ENCODE measurements at regions not wholly inside any gene's neighbourhood (a gene's known extent, or its start where the extent isn't known, plus 50 kb on each side); places are given as distances from the start of the nearest gene placed in this dataset.

DNA sequence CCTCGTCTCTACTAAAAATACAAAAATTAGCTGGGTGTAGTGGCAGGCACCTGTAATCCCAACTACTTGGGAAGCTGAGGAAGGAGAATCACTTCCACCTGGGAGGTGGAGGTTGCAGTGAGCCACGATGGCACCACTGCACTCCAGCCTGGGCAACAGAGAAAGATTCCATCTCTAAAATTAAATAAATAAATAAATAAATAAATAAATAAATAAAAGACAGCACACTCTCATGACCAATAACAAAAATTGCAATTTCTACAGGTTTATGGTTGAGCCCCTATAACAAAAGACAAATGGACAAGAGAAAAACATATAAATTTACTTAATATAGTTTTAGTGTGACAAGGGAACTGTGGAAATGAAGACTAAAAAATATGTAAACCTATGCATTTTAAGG, 384.1 kb downstream of the CDH19 start:
- Mint-ChIP-seq H3K4me3 (no peak overlapping the region), H3K9me3 (peaks cover 4 to 14% (median 9%) of the 10 kb centered on the region in 7 donors), H3K4me1 (no peaks in the 10 kb centered on the region), H3K27ac (no peak overlapping the region), H3K27me3 (no peaks in the 10 kb centered on the region), H3K36me3 (no peaks in the 10 kb centered on the region)
- Histone ChIP-seq H3K9me3 (ENCODE audit: control insufficient read depth in 2 of 2, low read length in 2 of 2) (peaks cover 0 to 6% of the 10 kb centered on the region in 2 experiments), H3K27ac (ENCODE audit: insufficient read depth, low read length, poor library complexity, severe bottlenecking) (no peak overlapping the region), H3K4me1 (ENCODE audit: control insufficient read depth, insufficient read depth, low read length, poor library complexity, severe bottlenecking) (no peaks in the 10 kb centered on the region), H3K36me3 (ENCODE audit: control insufficient read depth, insufficient read depth, low read length) (no peaks in the 10 kb centered on the region), H3K27me3 (ENCODE audit: control insufficient read depth, insufficient read depth, low read length) (no peaks in the 10 kb centered on the region), H3K4me3 (ENCODE audit: low read depth, low read length) (no peak overlapping the region)
- no peak for DNase-seq
- no peak for ATAC-seq (ENCODE audit: low read depth in 2 of 2)

DNA sequence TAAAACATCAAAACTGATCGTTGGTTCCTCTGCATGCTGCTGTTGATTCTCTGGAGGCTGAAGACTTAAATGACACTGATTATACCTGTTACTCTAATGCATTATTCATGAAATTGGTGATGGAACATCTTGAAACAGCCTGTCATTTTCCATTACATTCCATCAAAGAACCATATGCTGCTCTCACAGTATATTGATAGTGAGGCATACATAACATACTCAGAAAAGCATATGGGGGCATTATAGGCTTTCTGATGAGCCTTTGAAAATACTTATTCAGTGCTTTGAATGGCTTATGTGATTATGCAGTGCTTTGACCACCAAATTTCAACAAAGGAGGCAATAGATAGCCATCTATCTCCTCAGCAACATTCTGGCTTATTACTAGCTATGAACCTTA, 392.1 kb downstream of the CDH19 start:
- DNase-seq (no peak), ATAC-seq (ENCODE audit: low read depth in 2 of 2) (no peak)
- Histone ChIP-seq H3K9me3 (ENCODE audit: control insufficient read depth in 2 of 2, low read length in 2 of 2) (no peaks in the 10 kb centered on the region), H3K36me3 (ENCODE audit: control insufficient read depth, insufficient read depth, low read length) (no peaks in the 10 kb centered on the region), H3K4me3 (ENCODE audit: low read depth, low read length) (no peak overlapping the region), H3K27ac (ENCODE audit: insufficient read depth, low read length, poor library complexity, severe bottlenecking) (no peak overlapping the region), H3K27me3 (ENCODE audit: control insufficient read depth, insufficient read depth, low read length) (no peaks in the 10 kb centered on the region), H3K4me1 (ENCODE audit: control insufficient read depth, insufficient read depth, low read length, poor library complexity, severe bottlenecking) (no peaks in the 10 kb centered on the region)
- Mint-ChIP-seq H3K9me3 (peaks cover 2 to 10% (median 4%) of the 10 kb centered on the region in 7 donors), H3K27ac (no peak overlapping the region), H3K4me3 (no peak overlapping the region), H3K27me3 (no peaks in the 10 kb centered on the region), H3K36me3 (no peaks in the 10 kb centered on the region), H3K4me1 (no peaks in the 10 kb centered on the region)

- H3K27ac Mint-ChIP-seq: no peak overlapping the region
- H3K9me3 Mint-ChIP-seq: peaks cover 2 to 10% (median 4%) of the 10 kb centered on the region in 7 donors
- no peaks in the 10 kb centered on the region for H3K27me3 Mint-ChIP-seq
- H3K4me1 ChIP-seq (ENCODE audit: control insufficient read depth, insufficient read depth, low read length, poor library complexity, severe bottlenecking): no peaks in the 10 kb centered on the region
- no peaks in the 10 kb centered on the region for H3K36me3 ChIP-seq (ENCODE audit: control insufficient read depth, insufficient read depth, low read length)
- no peak overlapping the region for H3K27ac ChIP-seq (ENCODE audit: insufficient read depth, low read length, poor library complexity, severe bottlenecking)
- no peak overlapping the region for H3K4me3 Mint-ChIP-seq
- no peaks in the 10 kb centered on the region for H3K9me3 ChIP-seq (ENCODE audit: control insufficient read depth in 2 of 2, low read length in 2 of 2)
- DNase-seq: no peak
- H3K27me3 ChIP-seq (ENCODE audit: control insufficient read depth, insufficient read depth, low read length): no peaks in the 10 kb centered on the region
- no peak overlapping the region for H3K4me3 ChIP-seq (ENCODE audit: low read depth, low read length)
- no peaks in the 10 kb centered on the region for H3K36me3 Mint-ChIP-seq
- no peaks in the 10 kb centered on the region for H3K4me1 Mint-ChIP-seq
- ATAC-seq (ENCODE audit: low read depth in 2 of 2): no peak
These were observed 393.0 kb downstream of the CDH19 start for GRCh38 chr18:66210875-66211274.

GRCh38 chr18:66209656-66210055, 394.2 kb downstream of the CDH19 start:
- no peaks in the 10 kb centered on the region for H3K27me3 Mint-ChIP-seq
- no peak overlapping the region for H3K4me3 ChIP-seq (ENCODE audit: low read depth, low read length)
- H3K4me1 Mint-ChIP-seq: no peaks in the 10 kb centered on the region
- H3K27ac ChIP-seq (ENCODE audit: insufficient read depth, low read length, poor library complexity, severe bottlenecking): no peak overlapping the region
- no peak overlapping the region for H3K4me3 Mint-ChIP-seq
- no peaks in the 10 kb centered on the region for H3K9me3 ChIP-seq (ENCODE audit: control insufficient read depth in 2 of 2, low read length in 2 of 2)
- H3K27me3 ChIP-seq (ENCODE audit: control insufficient read depth, insufficient read depth, low read length): no peaks in the 10 kb centered on the region
- H3K27ac Mint-ChIP-seq: no peak overlapping the region
- H3K4me1 ChIP-seq (ENCODE audit: control insufficient read depth, insufficient read depth, low read length, poor library complexity, severe bottlenecking): no peaks in the 10 kb centered on the region
- no peak for ATAC-seq (ENCODE audit: low read depth in 2 of 2)
- no peak for DNase-seq
- H3K9me3 Mint-ChIP-seq: peaks cover 0 to 10% (median 3%) of the 10 kb centered on the region in 7 donors
- H3K36me3 Mint-ChIP-seq: no peaks in the 10 kb centered on the region
- H3K36me3 ChIP-seq (ENCODE audit: control insufficient read depth, insufficient read depth, low read length): no peaks in the 10 kb centered on the region

- no peak overlapping the region for H3K4me3 ChIP-seq (ENCODE audit: low read depth, low read length)
- Mint-ChIP-seq H3K9me3 (peaks cover 0 to 17% (median 4%) of the 10 kb centered on the region in 7 donors), H3K27me3 (no peaks in the 10 kb centered on the region), H3K4me1 (no peaks in the 10 kb centered on the region), H3K36me3 (no peaks in the 10 kb centered on the region), H3K27ac (no peak overlapping the region), H3K4me3 (no peak overlapping the region)
- DNase-seq (no peak), ATAC-seq (ENCODE audit: low read depth in 2 of 2) (no peak)
- no peaks in the 10 kb centered on the region for H3K4me1 ChIP-seq (ENCODE audit: control insufficient read depth, insufficient read depth, low read length, poor library complexity, severe bottlenecking)
- H3K36me3 ChIP-seq (ENCODE audit: control insufficient read depth, insufficient read depth, low read length): no peaks in the 10 kb centered on the region
- peaks cover 0 to 5% of the 10 kb centered on the region in 2 experiments for H3K9me3 ChIP-seq (ENCODE audit: control insufficient read depth in 2 of 2, low read length in 2 of 2)
- no peak overlapping the region for H3K27ac ChIP-seq (ENCODE audit: insufficient read depth, low read length, poor library complexity, severe bottlenecking)
- H3K27me3 ChIP-seq (ENCODE audit: control insufficient read depth, insufficient read depth, low read length): no peaks in the 10 kb centered on the region
These were observed 407.1 kb downstream of the CDH19 start for GRCh38 chr18:66196805-66197204.

DNA sequence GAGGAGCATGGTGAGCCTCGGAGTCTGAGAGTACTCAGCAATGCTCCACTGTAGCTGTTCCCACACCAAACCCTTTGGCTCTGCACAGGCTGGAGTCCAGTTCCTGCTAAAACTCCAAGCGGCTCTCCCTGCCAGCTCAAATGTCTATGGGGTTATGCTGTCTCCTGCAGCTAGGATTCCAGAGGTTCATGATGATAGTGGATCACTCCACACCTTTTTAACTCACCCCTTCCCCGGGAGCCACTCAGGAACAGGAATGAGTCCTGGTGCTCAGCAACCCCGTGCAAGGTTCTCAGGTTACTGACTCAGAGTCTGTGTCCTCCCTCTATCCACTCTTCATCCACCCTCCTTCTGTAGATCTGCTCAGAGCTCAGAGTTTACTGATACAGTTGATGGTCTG, 410.0 kb downstream of the CDH19 start:
- Mint-ChIP-seq H3K4me1 (no peaks in the 10 kb centered on the region), H3K36me3 (no peaks in the 10 kb centered on the region), H3K27ac (no peak overlapping the region), H3K9me3 (peaks cover 0 to 21% (median 2%) of the 10 kb centered on the region in 7 donors), H3K27me3 (no peaks in the 10 kb centered on the region), H3K4me3 (no peak overlapping the region)
- Histone ChIP-seq H3K9me3 (ENCODE audit: control insufficient read depth in 2 of 2, low read length in 2 of 2) (peaks cover 0 to 5% of the 10 kb centered on the region in 2 experiments), H3K27me3 (ENCODE audit: control insufficient read depth, insufficient read depth, low read length) (no peaks in the 10 kb centered on the region), H3K4me1 (ENCODE audit: control insufficient read depth, insufficient read depth, low read length, poor library complexity, severe bottlenecking) (no peaks in the 10 kb centered on the region), H3K4me3 (ENCODE audit: low read depth, low read length) (no peak overlapping the region), H3K27ac (ENCODE audit: insufficient read depth, low read length, poor library complexity, severe bottlenecking) (no peak overlapping the region), H3K36me3 (ENCODE audit: control insufficient read depth, insufficient read depth, low read length) (no peaks in the 10 kb centered on the region)
- ATAC-seq (ENCODE audit: low read depth in 2 of 2) (no peak), DNase-seq (no peak)

GRCh38 chr18:66193394-66193793, 410.5 kb downstream of the CDH19 start:
- Histone ChIP-seq H3K9me3 (ENCODE audit: control insufficient read depth in 2 of 2, low read length in 2 of 2) (peaks cover 0 to 5% of the 10 kb centered on the region in 2 experiments), H3K36me3 (ENCODE audit: control insufficient read depth, insufficient read depth, low read length) (no peaks in the 10 kb centered on the region), H3K27me3 (ENCODE audit: control insufficient read depth, insufficient read depth, low read length) (no peaks in the 10 kb centered on the region), H3K27ac (ENCODE audit: insufficient read depth, low read length, poor library complexity, severe bottlenecking) (no peak overlapping the region), H3K4me1 (ENCODE audit: control insufficient read depth, insufficient read depth, low read length, poor library complexity, severe bottlenecking) (no peaks in the 10 kb centered on the region), H3K4me3 (ENCODE audit: low read depth, low read length) (no peak overlapping the region)
- Mint-ChIP-seq H3K27ac (no peak overlapping the region), H3K9me3 (peaks cover 0 to 21% (median 4%) of the 10 kb centered on the region in 7 donors), H3K4me1 (no peaks in the 10 kb centered on the region), H3K27me3 (no peaks in the 10 kb centered on the region), H3K4me3 (no peak overlapping the region), H3K36me3 (no peaks in the 10 kb centered on the region)
- ATAC-seq (ENCODE audit: low read depth in 2 of 2) (no peak), DNase-seq (no peak)

GRCh38 chr18:66168685-66169235, 417.9 kb downstream of the CDH7 start:
- H3K36me3 Mint-ChIP-seq: no peaks in the 10 kb centered on the region
- no peaks in the 10 kb centered on the region for H3K27me3 Mint-ChIP-seq
- ATAC-seq (ENCODE audit: low read depth in 2 of 2): no peak
- no peak overlapping the region for H3K4me3 Mint-ChIP-seq
- H3K27ac Mint-ChIP-seq: no peak overlapping the region
- H3K9me3 Mint-ChIP-seq: peaks cover 4 to 35% (median 13%) of the 10 kb centered on the region in 7 donors
- Histone ChIP-seq H3K9me3 (ENCODE audit: control insufficient read depth in 2 of 2, low read length in 2 of 2) (peaks cover 4 to 5% of the 10 kb centered on the region in 2 experiments), H3K27me3 (ENCODE audit: control insufficient read depth, insufficient read depth, low read length) (no peaks in the 10 kb centered on the region), H3K4me3 (ENCODE audit: low read depth, low read length) (no peak overlapping the region), H3K36me3 (ENCODE audit: control insufficient read depth, insufficient read depth, low read length) (no peaks in the 10 kb centered on the region), H3K27ac (ENCODE audit: insufficient read depth, low read length, poor library complexity, severe bottlenecking) (no peak overlapping the region), H3K4me1 (ENCODE audit: control insufficient read depth, insufficient read depth, low read length, poor library complexity, severe bottlenecking) (no peaks in the 10 kb centered on the region)
- no peaks in the 10 kb centered on the region for H3K4me1 Mint-ChIP-seq
- no peak for DNase-seq

Measured in CD4-positive, CD25-positive, alpha-beta regulatory T cell (primary cell).